DOHH2 (cell line): ENCODE measurements at regions not wholly inside any gene's neighbourhood (a gene's known extent, or its start where the extent isn't known, plus 50 kb on each side); places are given as distances from the start of the nearest gene placed in this dataset.

Experiments
- H3F3A ChIP-seq: fragments of 200-600 bp; sonication (generic), shearing (Covaris generic); 2 replicates; pipeline ENCODE4 v1.6.0; 2016; ENCODE audit warnings: antibody characterized with exemption, mild to moderate bottlenecking; ENCODE audit not compliant: control insufficient read depth, insufficient read depth
- H3K27ac ChIP-seq: fragments of 200-600 bp; sonication (generic); 2 replicates; pipeline ENCODE4 v1.5.1; 2014; ENCODE audit warnings: low read depth, mild to moderate bottlenecking, low read length, moderate library complexity
- H3K27me3 ChIP-seq: fragments of 200-600 bp; sonication (generic); 2 replicates; pipeline ENCODE4 v1.6.1; 2014; ENCODE audit warnings: mild to moderate bottlenecking, low read length, mixed read lengths; ENCODE audit not compliant: control insufficient read depth
- H3K36me3 ChIP-seq: fragments of 200-600 bp; sonication (generic); 2 replicates; pipeline ENCODE4 v1.6.1; 2014; ENCODE audit warnings: mild to moderate bottlenecking, low read length, moderate library complexity, mixed read lengths; ENCODE audit not compliant: control insufficient read depth
- H3K4me1 ChIP-seq: fragments of 200-600 bp; sonication (generic); 2 replicates; pipeline ENCODE4 v1.6.1; 2014; ENCODE audit warnings: mild to moderate bottlenecking, low read length, mixed read lengths; ENCODE audit not compliant: control insufficient read depth
- H3K4me2 ChIP-seq: fragments of 200-600 bp; sonication (generic); 2 replicates; pipeline ENCODE4 v1.6.0; 2014; ENCODE audit warnings: mild to moderate bottlenecking, low read length, moderate library complexity
- H3K4me3 ChIP-seq: fragments of 200-600 bp; sonication (generic); 2 replicates; pipeline ENCODE4 v1.5.1; 2014; ENCODE audit warnings: mild to moderate bottlenecking, low read length, mixed read lengths
- H3K79me2 ChIP-seq: fragments of 200-600 bp; sonication (generic); 2 replicates; pipeline ENCODE4 v1.6.1; 2014; ENCODE audit warnings: mild to moderate bottlenecking, low read length, mixed read lengths; ENCODE audit not compliant: control insufficient read depth
- H3K9me2 ChIP-seq: fragments of 200-600 bp; sonication (generic); replicated peaks from 2 replicates; pipeline ENCODE4 v1.6.1; 2014; ENCODE audit warnings: mild to moderate bottlenecking, low read length, mixed read lengths; ENCODE audit not compliant: control insufficient read depth
- H3K9me3 ChIP-seq: fragments of 200-600 bp; sonication (generic); 2 replicates; pipeline ENCODE4 v1.6.1; 2014; ENCODE audit warnings: antibody characterized with exemption, low read length, mixed read lengths; ENCODE audit not compliant: control insufficient read depth, insufficient read depth
- H4K20me1 ChIP-seq: fragments of 200-600 bp; sonication (generic); 2 replicates; pipeline ENCODE4 v1.6.0; 2014; ENCODE audit warnings: low read depth, mild to moderate bottlenecking, antibody characterized with exemption, low read length, moderate library complexity; ENCODE audit not compliant: control insufficient read depth, insufficient read depth
- CTCF ChIP-seq: fragments of 200-600 bp; sonication (generic); IDR thresholded peaks from one replicate; pipeline ENCODE4 v1.5.1; 2014; ENCODE audit warnings: antibody characterized with exemption, mild to moderate bottlenecking, low read depth, low read length; ENCODE audit not compliant: poor library complexity, severe bottlenecking
- EZH2phosphoT487 ChIP-seq: fragments of 200-600 bp; sonication (generic); IDR thresholded peaks from 2 replicates; pipeline ENCODE4 v1.6.1; 2017; ENCODE audit warnings: borderline replicate concordance, mild to moderate bottlenecking, antibody characterized with exemption, low read length, moderate library complexity, mixed read lengths

GRCh38 chr14:62146030-62146429 lies 383.8 kb downstream of the SNAPC1 start:
- Histone ChIP-seq H3K9me2 (no peaks in the 10 kb centered on the region), H3K27ac (no peak overlapping the region), H3K4me1 (no peaks in the 10 kb centered on the region), H3K9me3 (no peaks in the 10 kb centered on the region), H3K4me2 (no peak overlapping the region), H3F3A (no peaks in the 10 kb centered on the region), H3K27me3 (no peaks in the 10 kb centered on the region), H3K36me3 (no peaks in the 10 kb centered on the region), H4K20me1 (no peaks in the 10 kb centered on the region), H3K79me2 (no peaks in the 10 kb centered on the region), H3K4me3 (no peak overlapping the region)
- TF ChIP-seq EZH2phosphoT487: no peak
- TF ChIP-seq CTCF: no peak

- Histone ChIP-seq H3K9me3 (no peaks in the 10 kb centered on the region), H3K27me3 (peaks cover 3% of the 10 kb centered on the region), H3K4me1 (no peaks in the 10 kb centered on the region), H3K36me3 (no peaks in the 10 kb centered on the region), H4K20me1 (no peaks in the 10 kb centered on the region), H3F3A (no peaks in the 10 kb centered on the region), H3K9me2 (no peaks in the 10 kb centered on the region), H3K4me3 (no peak overlapping the region), H3K27ac (no peak overlapping the region), H3K79me2 (no peaks in the 10 kb centered on the region), H3K4me2 (no peak overlapping the region)
- no peak for TF ChIP-seq EZH2phosphoT487
- TF ChIP-seq CTCF: no peak
Observed at GRCh38 chr14:62156052-62156451, 393.8 kb downstream of the SNAPC1 start.

GRCh38 chr14:62158779-62159178 lies 396.6 kb downstream of the SNAPC1 start:
- Histone ChIP-seq H4K20me1 (no peaks in the 10 kb centered on the region), H3K27me3 (peaks cover 3% of the 10 kb centered on the region; the same call in 1 of the 2 replicates), H3K4me2 (no peak overlapping the region), H3K79me2 (no peaks in the 10 kb centered on the region), H3K27ac (no peak overlapping the region), H3F3A (no peaks in the 10 kb centered on the region), H3K4me3 (no peak overlapping the region), H3K9me3 (no peaks in the 10 kb centered on the region), H3K4me1 (no peaks in the 10 kb centered on the region), H3K9me2 (no peaks in the 10 kb centered on the region), H3K36me3 (no peaks in the 10 kb centered on the region)
- no peak for TF ChIP-seq EZH2phosphoT487
- TF ChIP-seq CTCF: no peak

DNA sequence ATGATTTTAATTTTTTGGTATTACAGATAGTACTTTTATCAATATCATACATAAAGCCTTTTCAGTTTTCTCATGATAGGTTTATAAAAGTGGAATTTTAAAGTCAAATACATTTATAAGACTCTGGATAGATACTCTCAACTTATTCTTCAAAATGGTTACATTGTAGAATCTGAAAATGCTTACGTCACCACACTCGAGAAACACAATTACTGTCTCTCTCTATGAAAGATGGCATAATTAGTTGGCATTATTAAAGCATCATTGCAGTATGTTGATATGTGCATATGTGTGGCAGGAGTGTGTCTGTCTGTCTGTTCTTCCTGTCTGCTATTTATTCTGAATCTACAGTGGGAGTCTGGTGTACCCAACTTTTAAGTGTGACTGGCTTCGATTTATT lies 397.1 kb downstream of the SNAPC1 start:
- no peak for TF ChIP-seq EZH2phosphoT487
- no peak for TF ChIP-seq CTCF

More for the DNA sequence above, 397.1 kb downstream of the SNAPC1 start:
- no peaks in the 10 kb centered on the region for H4K20me1 ChIP-seq
- H3K27ac ChIP-seq: no peak overlapping the region
- no peaks in the 10 kb centered on the region for H3F3A ChIP-seq
- no peaks in the 10 kb centered on the region for H3K36me3 ChIP-seq
- H3K4me1 ChIP-seq: no peaks in the 10 kb centered on the region
- no peaks in the 10 kb centered on the region for H3K79me2 ChIP-seq
- H3K4me3 ChIP-seq: no peak overlapping the region
- H3K4me2 ChIP-seq: no peak overlapping the region
- H3K27me3 ChIP-seq: peaks cover 6% of the 10 kb centered on the region; the same call in 1 of the 2 replicates
- no peaks in the 10 kb centered on the region for H3K9me3 ChIP-seq
- no peaks in the 10 kb centered on the region for H3K9me2 ChIP-seq
